Activated CD8-positive, alpha-beta memory T cell treated with anti-CD3 and anti-CD28 coated beads for 48 hours (primary cell): ENCODE measurements at regions not wholly inside any gene's neighbourhood (a gene's known extent, or its start where the extent isn't known, plus 50 kb on each side); places are given as distances from the start of the nearest gene placed in this dataset.

Source experiments
- DNase-seq, 3 experiments: peaks; one replicate each; pipeline ENCODE4 v3.0.0-alpha.2; 2020; ENCODE audit warnings: low read depth in 2 of 3, low spot score in 2 of 3

DNA sequence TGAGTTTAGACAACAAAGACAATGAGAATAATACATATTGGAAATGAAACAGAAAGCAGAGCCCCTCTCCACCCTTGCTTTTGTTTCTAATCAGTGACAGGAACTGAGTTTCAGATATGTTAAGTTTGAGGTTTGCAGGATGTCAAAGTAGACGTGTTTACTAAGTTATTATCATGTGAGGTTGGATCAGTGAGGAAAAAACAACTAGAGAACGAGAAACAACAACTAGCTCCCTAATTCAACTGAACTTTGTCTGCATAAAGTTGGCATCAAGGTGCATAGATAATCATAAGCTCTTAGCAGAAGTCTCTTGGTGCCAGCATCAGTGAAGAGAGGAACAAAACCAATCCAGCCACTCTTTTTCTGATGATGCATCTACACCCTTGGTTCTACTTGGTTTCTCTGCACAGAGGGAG lies 491.1 kb upstream of the NR2F2 start:
- no peak for DNase-seq

DNA sequence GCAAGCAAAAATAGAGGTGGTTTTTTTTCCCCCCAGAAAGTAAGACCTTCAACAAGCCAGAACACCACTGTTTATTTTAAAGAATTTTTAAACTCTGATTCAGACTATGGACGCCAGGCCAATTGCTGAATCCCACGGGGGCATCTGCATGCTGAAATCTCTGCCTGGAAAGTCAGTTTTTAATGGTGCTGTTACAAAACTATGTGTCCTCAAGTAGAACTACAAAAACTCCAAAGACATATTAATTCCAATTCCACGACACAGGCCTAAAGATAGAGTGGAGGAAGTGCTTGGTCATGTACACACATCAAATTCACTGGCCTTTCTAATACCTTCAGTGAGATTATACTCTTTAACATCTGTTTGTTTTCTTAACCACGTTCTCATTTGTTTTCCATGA lies 490.5 kb upstream of the NR2F2 start:
- DNase-seq = no peak

DNA sequence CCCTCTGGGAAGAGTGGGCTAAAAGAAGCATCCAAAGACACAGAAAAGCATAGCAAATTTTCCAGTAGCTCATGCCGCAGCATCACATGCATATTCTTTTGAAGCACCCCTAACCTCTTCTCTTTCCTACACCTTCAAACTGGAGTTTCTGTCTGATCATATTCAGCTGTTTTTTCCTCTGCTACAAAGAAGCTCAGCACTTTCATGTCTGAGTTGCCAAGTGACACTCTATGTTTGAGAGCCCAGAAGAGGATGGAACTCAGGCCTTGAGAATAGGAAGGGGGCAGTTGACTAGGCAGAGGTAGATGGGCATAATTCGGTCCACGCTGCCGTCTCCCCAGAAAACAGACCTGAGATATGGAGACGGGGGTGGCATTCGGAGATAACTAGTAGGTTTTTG lies 489.6 kb upstream of the NR2F2 start:
- DNase-seq = no peak

DNA sequence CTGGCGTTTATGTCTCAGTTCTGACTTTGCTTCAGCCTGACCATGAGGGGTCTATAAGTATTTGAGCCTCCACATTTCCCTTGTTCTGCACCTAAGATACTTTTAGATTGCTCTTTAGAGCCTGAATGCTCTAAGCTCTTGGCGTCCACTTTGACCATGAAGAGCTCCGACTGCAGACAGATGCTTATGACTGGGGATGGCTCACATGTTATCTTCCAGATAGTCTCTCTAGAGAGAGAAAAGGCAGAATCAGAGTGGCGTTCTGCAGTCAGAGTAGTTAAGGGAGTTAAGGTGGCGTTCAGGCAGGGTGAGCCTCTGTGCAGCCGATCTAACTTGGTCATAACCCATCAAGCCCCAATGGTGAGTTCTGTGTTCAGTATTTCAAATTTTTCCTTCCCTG lies 487.9 kb upstream of the NR2F2 start:
- no peak for DNase-seq

DNA sequence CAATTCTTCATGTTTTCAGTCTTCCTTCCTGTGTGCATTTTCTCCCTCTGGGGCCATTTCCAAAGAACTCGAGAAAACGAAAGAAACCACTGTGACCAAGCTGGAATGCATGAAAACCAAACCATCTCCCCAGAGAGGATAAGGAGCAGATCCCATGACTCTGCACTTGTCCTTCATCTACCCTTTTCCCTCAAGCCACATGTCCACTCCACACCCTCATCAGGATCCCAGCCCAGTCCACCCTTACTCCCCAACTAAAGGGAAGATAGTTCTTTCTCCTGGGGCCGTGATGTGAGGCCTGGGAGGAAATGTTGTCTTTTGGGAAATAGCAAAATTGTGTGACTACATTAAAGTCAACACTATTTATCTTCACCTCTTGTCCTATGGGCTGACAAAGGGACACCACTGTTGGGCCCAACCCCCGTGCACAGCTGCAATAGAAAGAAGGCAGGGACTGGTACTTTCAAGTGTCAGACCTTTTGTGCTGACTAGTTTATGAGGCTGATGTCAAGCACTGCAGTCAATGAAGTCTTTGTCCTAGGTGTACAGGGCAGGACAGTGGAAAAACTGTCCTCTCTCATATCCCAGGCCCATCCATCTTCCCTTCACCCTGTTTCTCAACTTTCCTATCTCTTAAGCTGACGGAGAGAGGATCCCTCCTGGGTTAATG lies 487.1 kb upstream of the NR2F2 start:
- no peak for DNase-seq

DNA sequence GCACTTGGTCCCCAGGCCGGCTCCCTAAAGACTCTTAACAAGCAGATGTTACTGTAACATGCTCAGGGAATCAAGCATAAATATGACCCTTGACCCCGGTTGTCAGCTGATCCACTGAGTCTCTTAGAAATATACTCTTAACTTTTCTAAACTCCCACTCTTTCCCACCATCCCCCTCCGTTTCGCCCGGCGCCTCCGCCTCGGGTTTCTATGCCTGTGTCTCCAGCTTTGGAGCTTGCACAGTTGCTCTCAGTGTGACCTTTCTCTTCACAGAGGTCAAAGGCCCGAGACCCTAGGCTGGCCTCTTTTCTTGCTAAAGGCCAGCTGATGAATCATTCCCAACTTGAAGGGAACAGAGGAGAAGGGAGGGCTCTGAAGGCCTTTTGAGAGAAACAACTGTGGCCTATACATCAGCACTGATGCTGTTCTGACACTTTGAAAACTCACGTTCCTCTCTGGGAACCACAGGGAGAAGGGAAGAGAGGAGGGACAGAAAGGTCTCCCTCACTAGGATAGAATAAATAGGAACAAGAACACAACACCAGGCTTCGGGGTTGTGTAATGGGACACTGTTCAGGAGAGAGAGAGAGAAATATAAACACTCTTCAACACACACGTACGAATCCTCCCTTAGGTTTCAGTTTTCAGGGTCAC lies 484.5 kb upstream of the NR2F2 start:
- no peak for DNase-seq

DNA sequence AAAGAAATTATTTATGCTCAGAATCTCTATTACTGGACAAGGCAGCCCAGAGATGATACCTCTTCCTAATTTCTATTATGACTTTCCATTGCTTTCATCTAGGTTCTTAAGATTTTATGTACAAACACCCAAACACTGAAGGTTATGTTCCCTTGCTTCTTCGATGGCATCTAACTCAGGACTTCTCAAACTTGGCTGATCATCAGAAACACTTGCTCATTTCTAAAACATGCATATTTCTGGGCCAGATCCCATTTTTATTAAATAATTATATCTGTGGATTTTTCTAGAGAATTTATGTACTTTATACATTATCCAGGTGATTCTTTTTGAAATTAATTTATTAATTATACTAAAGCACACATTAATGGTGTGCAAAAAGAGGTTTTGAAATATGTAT lies 482.4 kb upstream of the NR2F2 start:
- no peak for DNase-seq

DNA sequence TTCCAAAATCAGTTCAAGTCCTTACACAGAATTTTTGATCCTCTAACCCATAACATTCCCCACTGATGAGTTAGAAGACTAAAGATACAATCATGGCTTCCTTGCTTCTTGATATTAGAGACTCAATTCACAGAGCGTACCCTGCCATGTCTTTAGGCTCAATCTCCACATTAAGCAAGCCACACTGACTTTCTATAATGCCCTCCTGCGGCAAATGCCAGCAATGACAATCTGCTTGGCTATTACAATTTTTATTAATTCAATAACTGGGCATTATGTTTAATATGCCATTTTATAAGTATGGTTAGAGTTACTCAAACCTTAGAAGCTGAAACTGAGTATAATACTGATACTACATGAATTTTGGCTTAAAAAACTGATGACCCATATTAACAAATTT lies 479.7 kb upstream of the NR2F2 start:
- no peak for DNase-seq

DNA sequence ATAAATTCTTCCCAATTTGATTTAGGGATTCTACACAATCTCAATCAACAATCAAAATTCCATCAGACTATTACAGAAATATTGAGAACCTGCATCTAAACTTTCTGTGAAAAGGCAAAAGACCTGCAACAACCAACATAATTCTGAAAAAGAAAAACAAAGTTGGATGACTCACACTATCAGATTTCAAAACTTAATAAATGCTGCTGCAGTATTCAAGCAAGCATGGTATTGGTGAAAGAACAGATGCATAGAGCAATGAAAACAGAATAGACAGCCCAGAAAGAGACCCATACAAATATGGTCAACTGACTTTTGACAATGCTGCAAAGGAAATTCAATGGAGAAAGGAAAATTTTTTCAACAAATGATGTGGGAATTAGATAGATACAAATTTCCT lies 477.1 kb upstream of the NR2F2 start:
- DNase-seq = no peak

DNA sequence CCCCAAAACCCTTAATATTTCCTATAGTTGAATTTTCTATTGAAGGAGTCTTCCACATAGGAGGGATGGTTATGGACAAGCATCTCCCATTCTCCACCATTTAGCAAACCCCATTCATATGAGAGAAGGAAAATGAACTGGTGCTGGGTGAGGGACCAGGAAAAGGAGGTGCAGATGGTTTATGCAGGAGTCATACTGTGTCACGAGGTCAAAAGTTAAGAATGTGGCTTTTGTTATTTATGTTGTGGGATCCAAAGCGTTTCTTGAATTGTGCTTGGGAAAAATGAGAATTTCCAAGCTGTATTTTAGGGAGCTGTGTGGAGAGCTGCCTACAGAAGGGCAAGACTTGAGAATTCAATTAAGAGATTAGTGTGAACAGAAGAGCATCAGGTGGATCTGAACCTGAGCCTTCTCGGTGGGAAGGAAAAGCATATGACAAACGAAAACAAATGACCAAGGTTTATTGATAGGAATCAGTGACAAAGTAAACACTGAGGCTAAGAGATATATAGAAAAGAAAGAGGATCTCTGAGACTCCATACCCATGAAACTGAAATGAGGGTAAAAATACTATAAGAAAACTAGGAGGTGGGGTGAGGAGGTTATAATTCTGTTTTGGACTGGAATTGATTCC lies 473.3 kb upstream of the NR2F2 start:
- no peak for DNase-seq

DNA sequence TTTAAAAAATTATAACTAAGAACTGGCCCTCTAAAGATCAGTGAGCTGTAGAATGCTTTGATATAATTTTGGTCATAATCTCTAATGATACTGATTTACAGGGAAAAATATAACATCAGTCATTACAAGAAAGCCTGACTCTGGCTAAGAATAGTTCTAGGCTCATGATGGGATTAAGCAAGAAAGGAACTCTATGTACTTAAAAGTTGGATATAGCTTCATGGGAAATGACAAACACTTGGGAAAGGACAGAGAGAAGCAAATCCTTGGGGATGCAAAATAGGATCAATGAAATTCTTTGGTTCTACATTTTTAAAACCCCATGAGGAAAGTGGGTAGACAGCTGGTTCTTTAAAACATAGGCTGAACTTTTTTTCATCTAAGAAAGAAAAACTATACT lies 472.7 kb upstream of the NR2F2 start:
- DNase-seq = no peak

DNA sequence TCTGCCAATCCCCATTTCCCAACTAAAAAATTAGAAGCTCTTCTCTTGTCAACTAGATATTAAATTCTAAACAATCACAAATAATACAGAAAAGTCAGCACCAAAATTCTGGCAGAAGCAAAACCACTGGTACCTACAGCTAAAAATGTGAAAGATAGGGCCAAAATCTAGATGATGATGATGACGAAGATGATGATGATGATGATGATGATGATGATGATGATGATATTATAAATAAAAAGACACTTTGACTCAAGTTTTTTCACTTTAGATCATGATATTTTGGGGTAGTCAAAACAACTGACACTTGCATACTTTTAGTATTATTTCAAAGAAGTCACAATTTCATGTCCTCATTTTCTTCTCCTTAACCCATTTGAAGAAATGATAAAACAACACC lies 470.1 kb upstream of the NR2F2 start:
- DNase-seq = no peak

DNA sequence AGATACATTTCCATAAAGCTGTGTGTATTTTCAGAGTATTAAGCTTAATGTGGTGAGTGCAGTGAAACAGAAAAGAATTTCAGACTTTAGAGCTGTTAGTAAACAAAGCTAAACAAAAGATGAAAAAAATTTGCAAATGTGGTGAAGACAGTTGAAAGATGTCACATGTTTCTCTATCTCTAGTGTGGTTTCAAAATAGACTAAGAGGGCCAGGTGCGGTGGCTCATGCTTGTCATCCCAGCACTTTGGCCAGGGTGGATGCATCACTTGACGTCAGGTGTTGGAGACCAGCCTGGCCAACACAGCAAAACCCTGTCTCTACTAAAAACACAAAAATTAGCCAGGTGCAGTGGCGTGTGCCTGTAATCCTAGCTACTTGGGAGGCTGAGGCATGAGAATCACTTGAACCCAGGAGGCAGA lies 466.0 kb upstream of the NR2F2 start:
- no peak for DNase-seq

DNA sequence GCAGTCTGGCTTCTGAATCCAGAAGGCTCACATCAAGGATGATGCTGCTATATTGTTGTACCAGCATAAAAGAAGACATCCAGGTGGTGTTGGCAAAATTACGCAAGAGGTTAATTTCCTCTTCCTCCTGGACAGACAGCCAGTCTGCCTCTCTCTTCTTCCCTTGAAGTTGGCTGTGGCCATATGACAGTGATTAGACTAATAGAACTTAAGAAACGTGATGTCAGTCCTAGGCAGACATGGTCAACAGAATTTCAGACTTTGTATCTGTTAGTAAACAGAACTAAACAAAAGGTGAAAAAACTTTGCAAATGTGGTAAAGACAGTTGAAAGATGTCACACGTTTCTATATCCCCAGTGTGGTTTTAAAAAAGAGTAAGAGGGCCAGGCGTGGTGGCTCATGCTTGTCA lies 465.2 kb upstream of the NR2F2 start:
- DNase-seq = no peak

DNA sequence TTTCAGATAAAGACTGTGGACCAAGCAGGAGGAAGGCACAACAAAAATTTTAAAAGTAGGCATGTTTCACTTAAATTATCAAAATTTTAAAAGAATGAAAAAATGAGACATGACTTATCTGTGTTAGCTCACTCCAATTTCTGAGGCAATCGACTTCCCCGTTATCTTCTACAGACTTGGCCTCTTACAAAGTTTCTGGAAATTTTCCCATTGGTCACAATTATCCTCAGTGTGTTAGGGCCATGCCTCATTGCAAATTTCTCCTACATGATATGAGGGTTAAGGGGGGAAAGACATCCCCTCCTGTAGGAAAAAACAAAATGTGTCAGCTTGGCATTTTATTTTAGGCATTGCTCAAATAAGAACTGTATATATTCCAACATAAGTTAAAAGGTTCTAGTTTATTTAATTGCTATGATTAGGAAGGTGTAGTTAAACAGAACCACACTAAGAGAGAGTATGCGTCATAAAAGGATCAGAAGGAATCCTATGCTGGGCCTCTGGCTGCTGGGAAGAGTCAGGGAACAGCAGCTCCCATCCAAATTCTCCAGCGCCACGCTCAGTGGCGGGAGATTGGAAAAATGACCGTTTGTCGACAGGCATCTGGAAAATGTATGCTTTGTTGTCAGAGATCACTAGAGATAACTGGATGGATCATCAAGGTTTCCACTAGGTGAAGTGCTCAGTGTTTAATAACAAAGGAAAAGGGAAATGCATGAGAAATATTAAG lies 463.6 kb upstream of the NR2F2 start:
- no peak for DNase-seq

DNA sequence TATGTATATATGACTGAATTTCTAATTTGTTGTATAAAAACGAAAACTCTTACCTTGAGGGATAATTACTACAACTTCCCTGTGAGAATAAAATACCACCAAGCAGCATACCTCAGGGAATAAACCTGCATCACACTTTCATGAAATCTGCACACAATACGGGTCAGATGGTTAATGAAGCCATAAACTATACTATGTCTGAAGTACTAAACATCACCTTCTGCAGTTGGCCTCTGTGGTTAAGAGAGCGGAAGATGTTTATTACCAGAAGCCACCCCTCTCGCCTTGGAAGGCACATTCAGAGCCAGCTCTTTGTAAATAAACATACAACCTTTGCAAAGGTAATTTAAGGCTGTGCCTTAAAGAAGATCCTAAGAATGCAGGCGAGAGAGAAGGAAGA lies 462.1 kb upstream of the NR2F2 start:
- DNase-seq = no peak

DNA sequence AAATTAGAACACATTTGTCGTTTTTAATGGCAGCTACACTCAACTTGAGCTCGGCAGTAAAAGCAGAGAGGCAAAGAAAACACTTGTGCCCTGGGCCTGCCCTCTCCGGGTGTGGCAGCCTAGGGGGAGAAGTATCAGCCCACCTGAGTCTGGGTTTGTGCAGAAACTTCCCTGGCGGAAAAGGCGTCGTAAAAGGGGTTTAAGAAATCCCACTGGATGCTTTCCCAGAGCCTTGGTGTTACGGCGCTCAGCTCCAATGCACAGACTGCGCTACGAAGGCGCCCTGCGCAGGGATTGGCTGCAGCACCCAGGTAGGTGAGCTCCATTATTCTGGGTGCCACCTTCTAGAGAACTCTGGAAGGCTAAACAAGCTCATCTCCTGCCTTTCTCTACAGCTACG lies 461.5 kb upstream of the NR2F2 start:
- DNase-seq = no peak

DNA sequence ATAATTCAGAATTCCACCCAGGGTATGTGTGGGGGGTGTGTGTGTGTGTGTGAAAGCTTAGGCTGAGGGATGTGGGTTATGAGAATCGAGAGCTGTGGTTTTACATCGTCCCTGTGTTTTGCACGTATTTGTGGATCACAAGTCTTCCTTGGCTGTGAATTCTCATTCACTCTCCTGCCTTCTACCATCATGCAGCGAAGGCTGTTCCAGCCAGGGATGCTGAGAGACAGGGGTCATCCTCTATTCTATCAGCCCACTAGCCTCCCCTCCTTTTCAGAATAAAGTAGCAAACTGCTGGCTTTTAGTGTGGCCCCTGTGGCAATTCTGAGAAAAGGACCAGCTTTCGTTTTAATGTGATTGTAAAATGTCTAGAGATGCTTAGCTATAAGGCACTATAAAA lies 460.6 kb upstream of the NR2F2 start:
- DNase-seq = no peak

DNA sequence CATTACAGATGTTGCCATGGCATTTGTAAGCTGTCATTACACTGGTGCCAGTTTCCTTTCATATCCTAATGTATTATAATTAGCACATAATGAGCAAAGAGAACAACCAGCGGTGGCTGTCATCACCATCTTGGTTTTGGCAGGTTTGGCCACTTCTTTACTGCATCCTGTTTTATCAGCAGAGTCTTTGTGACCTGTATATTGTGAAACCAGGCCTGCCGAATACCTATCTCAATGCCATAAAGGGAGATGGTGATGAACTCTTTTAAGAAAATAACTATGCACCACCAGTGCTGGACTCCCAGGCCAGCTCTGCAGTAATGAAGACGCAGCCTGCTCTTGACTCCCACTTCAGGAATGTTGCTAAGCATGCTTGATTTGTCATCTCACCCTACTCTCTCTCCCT lies 458.1 kb upstream of the NR2F2 start:
- DNase-seq = no peak

DNA sequence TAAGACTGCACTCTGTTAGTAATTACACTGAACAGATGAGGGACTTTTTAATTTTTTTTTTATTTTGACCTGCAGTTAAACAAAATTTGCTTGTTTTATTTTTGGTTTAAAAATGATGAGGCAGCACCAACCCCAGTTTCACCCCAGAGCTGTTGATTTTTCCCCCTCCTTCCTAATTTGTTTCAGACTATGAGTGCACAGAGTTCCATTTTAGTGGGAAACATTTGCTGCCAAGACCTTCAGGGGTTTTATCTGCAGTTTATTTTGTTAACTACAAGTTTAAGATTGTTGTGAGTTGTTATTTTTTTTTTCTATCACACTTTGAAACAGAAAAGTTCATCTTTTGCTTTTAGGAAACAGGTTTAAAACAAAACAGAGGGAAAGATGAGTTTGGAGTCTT lies 455.9 kb upstream of the NR2F2 start:
- DNase-seq = no peak

DNA sequence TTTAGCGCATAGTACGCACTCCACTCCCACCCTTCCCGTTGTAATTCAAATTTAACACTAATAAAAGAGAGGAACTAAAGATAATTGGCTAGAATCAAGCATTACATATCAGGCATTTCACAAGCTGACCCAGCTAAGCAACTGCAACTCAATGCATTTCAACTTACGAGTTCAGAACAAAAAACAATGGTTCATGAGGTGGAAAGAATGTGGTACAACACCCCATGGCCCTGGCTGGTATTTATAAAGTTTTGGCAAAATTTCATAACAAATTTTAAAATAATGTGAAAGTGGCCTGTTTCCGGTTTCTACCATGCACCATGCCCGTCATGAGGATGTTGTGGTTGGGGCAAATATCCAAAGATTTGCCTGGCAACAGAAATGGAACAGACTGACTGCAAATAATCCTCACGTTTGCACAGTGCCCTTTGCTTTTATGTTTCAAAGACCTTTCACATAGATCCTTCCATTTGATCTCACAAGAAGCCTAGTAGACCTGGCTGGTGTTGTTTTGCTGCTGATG lies 455.3 kb upstream of the NR2F2 start:
- no peak for DNase-seq

DNA sequence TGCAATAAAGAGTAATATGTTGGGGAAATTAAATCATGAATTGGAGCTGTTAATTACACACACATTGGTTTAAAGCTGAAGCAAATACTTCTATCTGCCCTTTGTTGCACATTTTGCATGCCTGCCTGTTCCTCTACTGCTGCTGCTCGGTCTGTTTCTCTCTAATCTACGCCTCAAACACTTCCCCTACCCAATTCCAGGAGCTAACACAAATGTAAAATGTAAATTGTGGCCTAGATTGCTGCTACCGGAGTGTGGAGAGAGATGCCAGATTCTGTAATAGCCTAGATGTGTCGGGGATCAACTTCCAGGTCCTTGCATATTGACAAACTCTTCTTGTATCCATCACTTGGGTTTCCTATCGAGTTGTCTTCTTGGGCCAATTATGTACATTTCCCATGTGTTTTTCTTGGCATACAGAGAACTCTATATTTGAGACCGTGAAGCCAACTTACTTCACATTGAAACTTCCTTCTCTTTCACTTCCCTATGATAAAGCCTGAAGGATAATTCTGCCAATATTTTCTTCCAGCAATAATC lies 450.4 kb upstream of the NR2F2 start:
- DNase-seq = no peak
